GM23338 (cell line): ENCODE measurements at regions not wholly inside any gene's neighbourhood (a gene's known extent, or its start where the extent isn't known, plus 50 kb on each side); places are given as distances from the start of the nearest gene placed in this dataset.

Experiments used
- ATAC-seq: fragments of 200-7000 bp; cut with Tn5 transposase; 3 replicates; pipeline ENCODE4 v1.9.1; 2020
- DNase-seq: peaks from one replicate; pipeline ENCODE4 v3.0.0-alpha.2; 2015; ENCODE audit warnings: low spot score
- H2AFZ ChIP-seq: fragments of 200-600 bp; sonication (generic); 2 replicates; pipeline ENCODE4 v1.8.0; 2016; ENCODE audit warnings: antibody characterized with exemption, mild to moderate bottlenecking, moderate library complexity
- H3F3A ChIP-seq: fragments of 200-600 bp; sonication (generic); replicated peaks from 2 replicates; pipeline ENCODE4 v1.8.0; 2017; ENCODE audit warnings: antibody characterized with exemption, mixed run types, low read depth
- H3K27ac ChIP-seq: fragments of 200-600 bp; sonication (generic); 2 replicates; pipeline ENCODE4 v1.6.1; 2016; ENCODE audit warnings: low read depth
- H3K27me3 ChIP-seq: fragments of 200-600 bp; sonication (generic); 2 replicates; pipeline ENCODE4 v1.8.0; 2016; ENCODE audit warnings: mild to moderate bottlenecking, mixed run types, moderate library complexity; ENCODE audit not compliant: insufficient read depth
- H3K36me3 ChIP-seq: fragments of 200-600 bp; sonication (generic); 2 replicates; pipeline ENCODE4 v1.8.0; 2016; ENCODE audit warnings: mild to moderate bottlenecking; ENCODE audit not compliant: insufficient read depth
- H3K4me1 ChIP-seq: fragments of 200-600 bp; sonication (generic); 2 replicates; pipeline ENCODE4 v1.8.0; 2016; ENCODE audit warnings: mild to moderate bottlenecking, moderate library complexity; ENCODE audit not compliant: insufficient read depth
- H3K4me2 ChIP-seq: fragments of 200-600 bp; sonication (generic); 2 replicates; pipeline ENCODE4 v1.7.1; 2017; ENCODE audit warnings: mixed run types
- H3K4me3 ChIP-seq: fragments of 200-600 bp; sonication (generic); 2 replicates; pipeline ENCODE4 v1.6.1; 2016; ENCODE audit warnings: mixed run types
- H3K79me2 ChIP-seq: fragments of 200-600 bp; sonication (generic); replicated peaks from 2 replicates; pipeline ENCODE4 v1.8.0; 2017; ENCODE audit warnings: mild to moderate bottlenecking; ENCODE audit not compliant: insufficient read depth
- H3K9me2 ChIP-seq: fragments of 200-600 bp; sonication (generic); 2 replicates; pipeline ENCODE4 v1.8.0; 2017; ENCODE audit not compliant: insufficient read depth
- H4K20me1 ChIP-seq: fragments of 200-600 bp; sonication (generic); replicated peaks from 2 replicates; pipeline ENCODE4 v1.8.0; 2017; ENCODE audit warnings: mild to moderate bottlenecking; ENCODE audit not compliant: insufficient read depth
- H3K27ac Mint-ChIP-seq: 2 replicates; pipeline ENCODE4 v1.8.0; 2020; ENCODE audit warnings: inconsistent platforms, mild to moderate bottlenecking, moderate library complexity, mixed read lengths
- H3K27me3 Mint-ChIP-seq: 3 replicates; pipeline ENCODE4 v1.8.0; 2022; ENCODE audit warnings: low read depth, mild to moderate bottlenecking, moderate library complexity, mixed read lengths, inconsistent platforms; ENCODE audit not compliant: insufficient read depth, poor library complexity
- H3K36me3 Mint-ChIP-seq: 3 replicates; pipeline ENCODE4 v1.8.0; 2021; ENCODE audit warnings: low read depth, mild to moderate bottlenecking, inconsistent platforms, moderate library complexity, mixed read lengths
- H3K4me1 Mint-ChIP-seq: 3 replicates; pipeline ENCODE4 v1.8.0; 2020; ENCODE audit warnings: mild to moderate bottlenecking, inconsistent platforms, mixed read lengths
- H3K4me3 Mint-ChIP-seq: 3 replicates; pipeline ENCODE4 v1.8.0; 2021; ENCODE audit warnings: moderate library complexity, mild to moderate bottlenecking, inconsistent platforms, mixed read lengths
- H3K9me3 Mint-ChIP-seq: 3 replicates; pipeline ENCODE4 v1.8.0; 2020; ENCODE audit warnings: moderate library complexity, mild to moderate bottlenecking, inconsistent platforms, mixed read lengths
- CTCF ChIP-seq, 2 experiments: fragments of 200-600 bp in 1 of 2; sonication (generic) in 1 of 2; conservative IDR thresholded peaks; 2 replicates each; pipeline versions ENCODE4 v1.5.1 to v1.6.1; 2016 to 2017; ENCODE audit warnings: antibody characterized with exemption in 2 of 2, low read depth in 2 of 2, mild to moderate bottlenecking in 2 of 2, moderate library complexity in 1 of 2
- ETS1 ChIP-seq: IDR thresholded peaks from 2 replicates; pipeline ENCODE4 v1.6.1; 2016; ENCODE audit warnings: antibody characterized with exemption
- EZH2 ChIP-seq: fragments of 200-600 bp; sonication (generic); IDR thresholded peaks from one replicate; pipeline ENCODE4 v1.8.0; 2017; ENCODE audit warnings: antibody characterized with exemption, mild to moderate bottlenecking, low read depth; ENCODE audit not compliant: unreplicated experiment
- JUNB ChIP-seq: IDR thresholded peaks from one replicate; pipeline ENCODE4 v1.6.1; 2016; ENCODE audit warnings: antibody characterized with exemption; ENCODE audit not compliant: unreplicated experiment
- NANOG ChIP-seq: IDR thresholded peaks from 2 replicates; pipeline ENCODE4 v1.6.1; 2016; ENCODE audit warnings: antibody characterized with exemption, borderline replicate concordance
- POLR2AphosphoS5 ChIP-seq: IDR thresholded peaks from 2 replicates; pipeline ENCODE4 v1.6.1; 2016; ENCODE audit warnings: antibody characterized with exemption, low read depth
- STAT1 ChIP-seq: IDR thresholded peaks from one replicate; pipeline ENCODE4 v1.6.1; 2016; ENCODE audit warnings: antibody characterized with exemption; ENCODE audit not compliant: unreplicated experiment
- ZNF114 ChIP-seq: fragments of 250-450 bp; sonication (Bioruptor Pico); IDR thresholded peaks from 2 replicates; pipeline ENCODE4 v1.5.0; 2020; ENCODE audit warnings: mild to moderate bottlenecking, moderate library complexity
- ZNF331 ChIP-seq: fragments of 250-450 bp; sonication (Bioruptor Pico); IDR thresholded peaks from 2 replicates; pipeline ENCODE4 v1.5.0; 2020; ENCODE audit warnings: low read depth, mild to moderate bottlenecking, moderate library complexity
- ZNF462 ChIP-seq: fragments of 250-450 bp; sonication (Bioruptor Pico); IDR thresholded peaks from 2 replicates; pipeline ENCODE4 v1.5.0; 2020; ENCODE audit warnings: mild to moderate bottlenecking, moderate library complexity

- Mint-ChIP-seq H3K27me3 (no peaks in the 10 kb centered on the region), H3K4me1 (no peaks in the 10 kb centered on the region), H3K4me3 (no peak overlapping the region), H3K9me3 (peaks cover 2% of the 10 kb centered on the region; the same call in 1 of the 3 replicates), H3K36me3 (no peaks in the 10 kb centered on the region), H3K27ac (no peak overlapping the region)
- no peak overlapping the region for H3K4me2 ChIP-seq
- no peaks in the 10 kb centered on the region for H3K4me1 ChIP-seq
- no peak overlapping the region for H2AFZ ChIP-seq
- no peaks in the 10 kb centered on the region for H3F3A ChIP-seq
- H3K27me3 ChIP-seq = no peaks in the 10 kb centered on the region
- TF ChIP-seq EZH2 = no peak
- no peak overlapping the region for H3K4me3 ChIP-seq
- no peaks in the 10 kb centered on the region for H3K36me3 ChIP-seq
- H3K79me2 ChIP-seq = no peaks in the 10 kb centered on the region
- no peak for DNase-seq
- no peaks in the 10 kb centered on the region for H4K20me1 ChIP-seq
- no peak for ATAC-seq
- H3K9me2 ChIP-seq = no peaks in the 10 kb centered on the region
- H3K27ac ChIP-seq = no peak overlapping the region
Observed at GRCh38 chr3:19825193-19825592, 108.8 kb downstream of the EFHB start.

- H3K36me3 ChIP-seq = no peaks in the 10 kb centered on the region
- H3K9me3 Mint-ChIP-seq = peaks cover 2% of the 10 kb centered on the region; the same call in 1 of the 3 replicates
- no peaks in the 10 kb centered on the region for H3K36me3 Mint-ChIP-seq
- TF ChIP-seq ETS1 = no peak
- TF ChIP-seq STAT1 = no peak
- TF ChIP-seq ZNF114 (CRISPR knock-in tag) = no peak
- no peak for TF ChIP-seq ZNF462 (CRISPR knock-in tag)
- no peak for TF ChIP-seq JUNB
- TF ChIP-seq NANOG = no peak
- no peak for TF ChIP-seq EZH2
- TF ChIP-seq ZNF331 (CRISPR knock-in tag) = no peak
- TF ChIP-seq CTCF (conservative IDR thresholded peaks at IDR 0.05; ENCODE audit: low read depth in 2 of 2) = no peak
- TF ChIP-seq POLR2AphosphoS5 = no peak
Observed at GRCh38 chr3:19822805-19823204, 111.2 kb downstream of the EFHB start.

More at GRCh38 chr3:19822805-19823204, 111.2 kb downstream of the EFHB start:
- H3K27ac ChIP-seq = no peak overlapping the region
- no peaks in the 10 kb centered on the region for H3K9me2 ChIP-seq
- H3F3A ChIP-seq = no peaks in the 10 kb centered on the region
- no peaks in the 10 kb centered on the region for H3K4me1 ChIP-seq
- ATAC-seq (no peak), DNase-seq (no peak)
- H3K4me3 Mint-ChIP-seq = no peak overlapping the region
- no peak overlapping the region for H2AFZ ChIP-seq
- H3K4me3 ChIP-seq = no peak overlapping the region
- no peaks in the 10 kb centered on the region for H3K27me3 Mint-ChIP-seq
- H4K20me1 ChIP-seq = no peaks in the 10 kb centered on the region
- no peak overlapping the region for H3K27ac Mint-ChIP-seq
- H3K79me2 ChIP-seq = no peaks in the 10 kb centered on the region
- H3K27me3 ChIP-seq = no peaks in the 10 kb centered on the region
- no peak overlapping the region for H3K4me2 ChIP-seq
- no peaks in the 10 kb centered on the region for H3K4me1 Mint-ChIP-seq
